Neural progenitor cell (in vitro differentiated cells): ENCODE measurements at regions not wholly inside any gene's neighbourhood (a gene's known extent, or its start where the extent isn't known, plus 50 kb on each side); places are given as distances from the start of the nearest gene placed in this dataset.

Source experiments
- EZH2 ChIP-seq: fragments of 200-600 bp; sonication (generic); IDR thresholded peaks from 2 replicates; pipeline ENCODE4 v1.6.1; 2017; ENCODE audit warnings: antibody characterized with exemption, mild to moderate bottlenecking, moderate library complexity
- TF ChIP-seq, protein P1 (sequence below): fragments of 200-600 bp; sonication (generic); IDR thresholded peaks from 2 replicates; pipeline ENCODE4 v1.5.1; 2017; ENCODE audit warnings: antibody characterized with exemption, mild to moderate bottlenecking

DNA sequence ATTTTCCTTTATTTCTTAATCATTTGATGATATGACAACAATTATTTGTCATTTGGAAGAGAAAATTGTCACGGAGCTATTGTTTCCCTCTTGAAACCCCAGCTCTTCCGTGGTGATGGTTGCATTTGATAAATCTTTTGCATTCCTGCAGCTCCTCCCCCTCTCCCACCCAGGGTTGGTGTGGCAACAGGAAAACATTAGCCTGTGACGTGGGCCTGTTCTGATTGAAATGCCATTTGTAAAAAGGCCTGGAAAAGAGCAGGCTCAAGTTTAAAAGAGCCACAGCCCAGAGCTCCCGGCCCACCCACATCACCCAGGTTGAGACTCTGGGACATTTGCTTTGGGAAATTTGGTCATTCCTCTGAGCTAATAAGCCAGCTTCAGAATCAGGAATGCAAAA is 282.5 kb downstream of the RPLP1 start:
- TF ChIP-seq, protein P1, sequence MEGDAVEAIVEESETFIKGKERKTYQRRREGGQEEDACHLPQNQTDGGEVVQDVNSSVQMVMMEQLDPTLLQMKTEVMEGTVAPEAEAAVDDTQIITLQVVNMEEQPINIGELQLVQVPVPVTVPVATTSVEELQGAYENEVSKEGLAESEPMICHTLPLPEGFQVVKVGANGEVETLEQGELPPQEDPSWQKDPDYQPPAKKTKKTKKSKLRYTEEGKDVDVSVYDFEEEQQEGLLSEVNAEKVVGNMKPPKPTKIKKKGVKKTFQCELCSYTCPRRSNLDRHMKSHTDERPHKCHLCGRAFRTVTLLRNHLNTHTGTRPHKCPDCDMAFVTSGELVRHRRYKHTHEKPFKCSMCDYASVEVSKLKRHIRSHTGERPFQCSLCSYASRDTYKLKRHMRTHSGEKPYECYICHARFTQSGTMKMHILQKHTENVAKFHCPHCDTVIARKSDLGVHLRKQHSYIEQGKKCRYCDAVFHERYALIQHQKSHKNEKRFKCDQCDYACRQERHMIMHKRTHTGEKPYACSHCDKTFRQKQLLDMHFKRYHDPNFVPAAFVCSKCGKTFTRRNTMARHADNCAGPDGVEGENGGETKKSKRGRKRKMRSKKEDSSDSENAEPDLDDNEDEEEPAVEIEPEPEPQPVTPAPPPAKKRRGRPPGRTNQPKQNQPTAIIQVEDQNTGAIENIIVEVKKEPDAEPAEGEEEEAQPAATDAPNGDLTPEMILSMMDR, result no peak
- no peak for TF ChIP-seq EZH2
